ENCODE measurements at regions not wholly inside any gene's neighbourhood (a gene's known extent, or its start where the extent isn't known, plus 50 kb on each side); places are given as distances from the start of the nearest gene placed in this dataset.

- no peak for FAIRE-seq
These were observed 53.7 kb upstream of the ZNF32 start for GRCh38 chr10:43702213-43702935.

GRCh38 chr10:43701295-43701694 lies 52.6 kb upstream of the ZNF32 start:
- no peak for TF ChIP-seq TAF1 (IDR thresholded peaks at IDR 0.05; ENCODE audit: borderline replicate concordance, low read depth, low read length)
- DNase-seq (ENCODE audit: insufficient read length) (no peak), FAIRE-seq (no peak)

More at GRCh38 chr10:43702213-43702935, 53.7 kb upstream of the ZNF32 start:
- DNase-seq (ENCODE audit: insufficient read length), result no peak
- TF ChIP-seq POLR2A (IDR thresholded peaks at IDR 0.05; ENCODE audit: low read depth, low read length), result no peak
- TF ChIP-seq TAF1 (IDR thresholded peaks at IDR 0.05; ENCODE audit: borderline replicate concordance, low read depth, low read length), result no peak
- TF ChIP-seq POLR2AphosphoS5 (IDR thresholded peaks at IDR 0.05; ENCODE audit: low read depth, low read length), result no peak

GRCh38 chr10:43700306-43700705 lies 51.6 kb upstream of the ZNF32 start:
- no peak for FAIRE-seq
- TF ChIP-seq POLR2A (IDR thresholded peaks at IDR 0.05; ENCODE audit: low read depth, low read length) (no peak), POLR2AphosphoS5 (IDR thresholded peaks at IDR 0.05; ENCODE audit: low read depth, low read length) (no peak)
- DNase-seq (ENCODE audit: insufficient read length), result no peak

- FAIRE-seq (no peak), DNase-seq (ENCODE audit: insufficient read length) (no peak)
- TF ChIP-seq TAF1 (IDR thresholded peaks at IDR 0.05; ENCODE audit: borderline replicate concordance, low read depth, low read length), result no peak
- no peak for TF ChIP-seq POLR2AphosphoS5 (IDR thresholded peaks at IDR 0.05; ENCODE audit: low read depth, low read length)
- no peak for TF ChIP-seq POLR2A (IDR thresholded peaks at IDR 0.05; ENCODE audit: low read depth, low read length)
These were observed 50.8 kb upstream of the ZNF32 start for GRCh38 chr10:43699516-43699915.

Measured in GM12892 (cell line).